Activated naive CD4-positive, alpha-beta T cell treated with anti-CD3 and anti-CD28 coated beads, Interleukin-2, amount 50 U/mL, for 72 hours (primary cell): ENCODE measurements at regions not wholly inside any gene's neighbourhood (a gene's known extent, or its start where the extent isn't known, plus 50 kb on each side); places are given as distances from the start of the nearest gene placed in this dataset.

ENCODE experiments used
- ATAC-seq, 2 donors: fragments of 150-1000 bp; cut with Tn5 transposase; 2 replicates each; pipeline ENCODE4 v1.10.0; 2021; ENCODE audit warnings: mild to moderate bottlenecking in 2 of 2, moderate library complexity in 2 of 2
- DNase-seq, 2 donors: peaks; one replicate each; pipeline ENCODE4 v3.0.0; 2021 to 2022; ENCODE audit warnings: low spot score in 2 of 2
- H3K27ac Mint-ChIP-seq, 2 donors: one replicate each; pipeline ENCODE4 v1.8.0; 2022; ENCODE audit warnings: mild to moderate bottlenecking in 2 of 2, mixed read lengths in 2 of 2
- H3K36me3 Mint-ChIP-seq, 2 donors: one replicate each; pipeline ENCODE4 v1.8.0; 2022; ENCODE audit warnings: mixed read lengths in 2 of 2
- H3K9me3 Mint-ChIP-seq, 2 donors: one replicate each; pipeline ENCODE4 v1.8.0; 2022; ENCODE audit warnings: mixed read lengths in 2 of 2

DNA sequence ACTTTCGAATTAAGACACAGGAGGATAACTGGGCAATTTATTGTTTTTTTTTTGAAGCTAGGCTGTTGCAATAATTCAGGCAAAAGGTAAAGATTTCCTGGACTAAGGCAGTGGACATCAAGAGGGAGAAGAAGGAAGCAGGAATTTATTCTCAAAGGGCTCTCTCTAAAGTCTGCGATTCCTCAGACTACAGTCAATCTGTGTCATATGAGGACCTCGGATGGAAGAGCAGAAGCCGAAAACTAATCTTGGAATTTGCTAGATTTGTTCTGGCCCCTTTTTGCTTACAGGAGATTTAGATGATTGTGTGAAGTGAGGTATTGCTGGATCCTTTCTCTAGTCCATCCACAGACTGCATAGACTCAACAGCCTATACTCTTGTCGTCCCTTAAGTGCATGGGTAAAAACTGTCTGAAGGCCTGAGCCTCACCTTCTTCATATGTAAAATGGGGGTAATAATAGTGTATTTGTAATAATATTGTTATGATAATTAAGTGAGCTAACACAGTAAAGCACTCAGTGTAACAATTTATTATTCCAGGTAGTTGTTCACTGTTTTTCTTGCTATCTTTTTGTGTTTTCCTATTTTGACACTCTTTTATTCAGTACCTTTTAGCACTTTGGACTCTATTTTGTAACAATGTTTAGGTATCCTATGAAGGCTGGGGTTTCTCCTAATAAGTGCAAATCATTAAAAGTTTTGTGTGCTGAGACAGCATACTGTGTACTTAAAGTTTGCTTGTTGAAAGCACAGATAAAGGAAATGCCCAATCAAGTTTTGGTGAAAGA, 54.2 kb upstream of the NT5C1B start:
- ATAC-seq (no peak), DNase-seq (no peak)
- H3K27ac Mint-ChIP-seq: no peak overlapping the region
- peaks cover 4 to 5% of the 10 kb centered on the region in 2 donors for H3K9me3 Mint-ChIP-seq
- H3K36me3 Mint-ChIP-seq: peaks cover 9 to 22% of the 10 kb centered on the region in 2 donors

DNA sequence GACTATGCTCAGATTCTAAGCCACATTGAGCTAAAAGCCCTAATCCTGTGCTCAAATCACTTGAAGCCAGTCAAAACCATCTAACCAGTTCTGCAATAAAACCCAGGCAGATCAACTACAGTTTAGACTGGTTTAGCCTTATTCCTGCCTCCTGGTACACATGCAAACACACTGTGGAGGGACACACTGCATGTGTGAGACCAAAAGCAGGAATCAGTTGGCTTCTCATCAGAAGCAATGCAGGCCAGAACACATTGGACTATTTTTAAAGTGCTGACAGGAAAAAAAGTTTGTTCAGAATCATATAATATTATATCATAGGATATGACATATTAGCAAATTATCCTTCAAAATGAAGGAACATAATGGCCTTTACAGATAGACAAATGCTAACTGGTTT, 52.5 kb upstream of the NT5C1B start:
- H3K27ac Mint-ChIP-seq: no peak overlapping the region
- peaks cover 5 to 9% of the 10 kb centered on the region in 2 donors for H3K9me3 Mint-ChIP-seq
- H3K36me3 Mint-ChIP-seq: peaks cover 13 to 38% of the 10 kb centered on the region in 2 donors

GRCh38 chr2:18639756-18640453, 50.5 kb upstream of the NT5C1B start:
- Mint-ChIP-seq H3K9me3 (peaks cover 17% of the 10 kb centered on the region in 2 donors), H3K36me3 (peaks cover 23 to 46% of the 10 kb centered on the region in 2 donors), H3K27ac (no peak overlapping the region)
- ATAC-seq (no peak), DNase-seq (no peak)

More for the DNA sequence above, 52.5 kb upstream of the NT5C1B start:
- DNase-seq (no peak), ATAC-seq (no peak)
